ENCODE measurements at regions not wholly inside any gene's neighbourhood (a gene's known extent, or its start where the extent isn't known, plus 50 kb on each side); places are given as distances from the start of the nearest gene placed in this dataset.

GRCh38 chr21:38714039-38714817, 91.5 kb upstream of the ETS2 start:
- H3K4me1 ChIP-seq (ENCODE audit: control insufficient read depth in 4 of 4, insufficient read depth in 4 of 4, low read length in 3 of 4) = no peaks in the 10 kb centered on the region
- no peak overlapping the region for H3K27ac ChIP-seq (ENCODE audit: low read depth in 1 of 2, low read length in 2 of 2)
- WGBS = 82% methylated on average over 4 of the region's 4 CpGs
- no peaks in the 10 kb centered on the region for H3K9me3 ChIP-seq (ENCODE audit: control insufficient read depth in 4 of 4, low read length in 3 of 4)
- no peaks in the 10 kb centered on the region for H3K36me3 ChIP-seq (ENCODE audit: control insufficient read depth in 4 of 4, insufficient read depth in 3 of 4, low read depth in 1 of 4, low read length in 3 of 4)
- no peak overlapping the region for H3K4me3 ChIP-seq (ENCODE audit: low read depth in 1 of 3, low read length in 3 of 3)
- TF ChIP-seq REST (IDR thresholded peaks at IDR 0.05) = no peak
- TF ChIP-seq MAX (IDR thresholded peaks at IDR 0.05) = no peak
- no peak for TF ChIP-seq RAD21 (IDR thresholded peaks at IDR 0.05)
- no peak for TF ChIP-seq TAF1 (conservative IDR thresholded peaks at IDR 0.05)
- TF ChIP-seq ZBTB33 (IDR thresholded peaks at IDR 0.05) = no peak
- no peak for TF ChIP-seq CTCF (IDR thresholded peaks at IDR 0.05; ENCODE audit: low read depth, low read length, missing input control)
- DNase-seq (ENCODE audit: low spot score) = no peak
- no peak overlapping the region for H3K9ac ChIP-seq (ENCODE audit: low read depth in 1 of 2, low read length in 2 of 2)
- no peaks in the 10 kb centered on the region for H3K27me3 ChIP-seq (ENCODE audit: control insufficient read depth in 4 of 4, insufficient read depth in 4 of 4, low read length in 3 of 4)

- no peak for DNase-seq (ENCODE audit: low spot score)
- no peaks in the 10 kb centered on the region for H3K27me3 ChIP-seq (ENCODE audit: control insufficient read depth in 4 of 4, insufficient read depth in 4 of 4, low read length in 3 of 4)
- H3K9ac ChIP-seq (ENCODE audit: low read depth in 1 of 2, low read length in 2 of 2) = no peak overlapping the region
- no peaks in the 10 kb centered on the region for H3K4me1 ChIP-seq (ENCODE audit: control insufficient read depth in 4 of 4, insufficient read depth in 4 of 4, low read length in 3 of 4)
- H3K27ac ChIP-seq (ENCODE audit: low read depth in 1 of 2, low read length in 2 of 2) = no peak overlapping the region
- H3K4me3 ChIP-seq (ENCODE audit: low read depth in 1 of 3, low read length in 3 of 3) = no peak overlapping the region
- H3K36me3 ChIP-seq (ENCODE audit: control insufficient read depth in 4 of 4, insufficient read depth in 3 of 4, low read depth in 1 of 4, low read length in 3 of 4) = no peaks in the 10 kb centered on the region
- H3K9me3 ChIP-seq (ENCODE audit: control insufficient read depth in 4 of 4, low read length in 3 of 4) = no peaks in the 10 kb centered on the region
- WGBS = 82% methylated on average over 5 of the region's 5 CpGs
- TF ChIP-seq EGR1 (IDR thresholded peaks at IDR 0.05; ENCODE audit: low read depth in 2 of 2) = no peak
- TF ChIP-seq ATF3 (IDR thresholded peaks at IDR 0.05) = no peak
- TF ChIP-seq RAD21 (IDR thresholded peaks at IDR 0.05) = no peak
- TF ChIP-seq FOXA1 (IDR thresholded peaks at IDR 0.05) = no peak
- no peak for TF ChIP-seq GABPA (IDR thresholded peaks at IDR 0.05 in 1 of 2, conservative IDR thresholded peaks at IDR 0.05 in 1 of 2)
- TF ChIP-seq NR2F2 (IDR thresholded peaks at IDR 0.05) = no peak
- no peak for TF ChIP-seq ZBTB33 (IDR thresholded peaks at IDR 0.05)
- no peak for TF ChIP-seq JUND (IDR thresholded peaks at IDR 0.05)
- no peak for TF ChIP-seq HNF4G (IDR thresholded peaks at IDR 0.05)
- TF ChIP-seq TAF1 (conservative IDR thresholded peaks at IDR 0.05) = no peak
- TF ChIP-seq FOXA2 (IDR thresholded peaks at IDR 0.05) = no peak
- no peak for TF ChIP-seq MAX (IDR thresholded peaks at IDR 0.05)
- no peak for TF ChIP-seq CTCF (IDR thresholded peaks at IDR 0.05; ENCODE audit: low read depth, low read length, missing input control)
- no peak for TF ChIP-seq RXRA (IDR thresholded peaks at IDR 0.05)
- TF ChIP-seq YY1 (IDR thresholded peaks at IDR 0.05) = no peak
- no peak for TF ChIP-seq HNF4A (conservative IDR thresholded peaks at IDR 0.05)
Measured at GRCh38 chr21:38714999-38715398, 90.7 kb upstream of the ETS2 start.

Measured in liver (tissue), 8 donors.